ENCODE measurements at regions not wholly inside any gene's neighbourhood (a gene's known extent, or its start where the extent isn't known, plus 50 kb on each side); places are given as distances from the start of the nearest gene placed in this dataset.

- TF ChIP-seq EZH2 (IDR thresholded peaks at IDR 0.05; ENCODE audit: low read length) = no peak
- TF ChIP-seq, protein P1, sequence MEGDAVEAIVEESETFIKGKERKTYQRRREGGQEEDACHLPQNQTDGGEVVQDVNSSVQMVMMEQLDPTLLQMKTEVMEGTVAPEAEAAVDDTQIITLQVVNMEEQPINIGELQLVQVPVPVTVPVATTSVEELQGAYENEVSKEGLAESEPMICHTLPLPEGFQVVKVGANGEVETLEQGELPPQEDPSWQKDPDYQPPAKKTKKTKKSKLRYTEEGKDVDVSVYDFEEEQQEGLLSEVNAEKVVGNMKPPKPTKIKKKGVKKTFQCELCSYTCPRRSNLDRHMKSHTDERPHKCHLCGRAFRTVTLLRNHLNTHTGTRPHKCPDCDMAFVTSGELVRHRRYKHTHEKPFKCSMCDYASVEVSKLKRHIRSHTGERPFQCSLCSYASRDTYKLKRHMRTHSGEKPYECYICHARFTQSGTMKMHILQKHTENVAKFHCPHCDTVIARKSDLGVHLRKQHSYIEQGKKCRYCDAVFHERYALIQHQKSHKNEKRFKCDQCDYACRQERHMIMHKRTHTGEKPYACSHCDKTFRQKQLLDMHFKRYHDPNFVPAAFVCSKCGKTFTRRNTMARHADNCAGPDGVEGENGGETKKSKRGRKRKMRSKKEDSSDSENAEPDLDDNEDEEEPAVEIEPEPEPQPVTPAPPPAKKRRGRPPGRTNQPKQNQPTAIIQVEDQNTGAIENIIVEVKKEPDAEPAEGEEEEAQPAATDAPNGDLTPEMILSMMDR (optimal IDR thresholded peaks at IDR 0.05 in 1 of 3, IDR thresholded peaks at IDR 0.05 in 1 of 3, conservative IDR thresholded peaks at IDR 0.05 in 1 of 3; ENCODE audit: extremely low read depth in 1 of 3, insufficient read depth in 2 of 3, low read length in 3 of 3) = no peak
These were observed 285.0 kb downstream of the KCNJ2 start for GRCh38 chr17:70454377-70454776.

Measured in keratinocyte (primary cell).